IMR-90 (cell line): ENCODE measurements at regions not wholly inside any gene's neighbourhood (a gene's known extent, or its start where the extent isn't known, plus 50 kb on each side); places are given as distances from the start of the nearest gene placed in this dataset.

Experiments
- ATAC-seq: fragments of 200-7000 bp; cut with Tn5 transposase; 2 replicates; pipeline ENCODE4 v1.9.1; 2020; ENCODE audit warnings: low read depth, mild to moderate bottlenecking, moderate library complexity
- BruUV-seq: library from RNA; stranded (reverse); fragments of 400-500 nt; replicated peaks from 2 replicates; lab custom pipeline; 2021; lab: Mats Ljungman, UMichigan
- CTCF ChIA-PET: fragments of 300-600 bp; formaldehyde crosslinking; extraction: SDS; loops from one replicate; lab custom pipeline; 2021; ENCODE audit warnings: antibody characterized with exemption; lab: Yijun Ruan, JAX
- POLR2A ChIA-PET: fragments of 300-600 bp; sonication (Branson Sonifier 250); formaldehyde crosslinking; loops from one replicate; lab custom pipeline; 2022; ENCODE audit warnings: antibody characterized with exemption; ENCODE audit not compliant: unreplicated experiment; lab: Charles Lee
- DNase-seq: peaks from one replicate; pipeline ENCODE4 v3.0.0; 2013
- H2AFZ ChIP-seq: replicated peaks from 2 replicates; pipeline ENCODE3; 2013; ENCODE audit warnings: low read length, mild to moderate bottlenecking; ENCODE audit not compliant: poor library complexity
- H2AK5ac ChIP-seq: 2 replicates; pipeline ENCODE4 v1.6.1; 2013; ENCODE audit warnings: low read depth, low read length, inconsistent platforms
- H2AK9ac ChIP-seq: replicated peaks from 2 replicates; pipeline ENCODE3; 2013; ENCODE audit warnings: mild to moderate bottlenecking, low read depth, low read length, moderate library complexity; ENCODE audit not compliant: poor library complexity
- H2BK120ac ChIP-seq: 2 replicates; pipeline ENCODE4 v1.6.1; 2013; ENCODE audit warnings: low read depth, low read length, inconsistent platforms
- H2BK15ac ChIP-seq: 3 replicates; pipeline ENCODE4 v1.6.1; 2013; ENCODE audit warnings: low read depth, low read length, inconsistent platforms
- H2BK20ac ChIP-seq: 2 replicates; pipeline ENCODE4 v1.6.1; 2013; ENCODE audit warnings: low read depth, mild to moderate bottlenecking, inconsistent platforms, low read length, moderate library complexity
- H2BK5ac ChIP-seq: 2 replicates; pipeline ENCODE4 v1.6.1; 2013; ENCODE audit warnings: mild to moderate bottlenecking, low read depth, low read length, inconsistent platforms; ENCODE audit not compliant: poor library complexity, severe bottlenecking
- H3K14ac ChIP-seq: replicated peaks from 2 replicates; pipeline ENCODE4 v1.6.1; 2013; ENCODE audit warnings: low read depth, low read length, inconsistent platforms
- H3K18ac ChIP-seq: 2 replicates; pipeline ENCODE4 v1.6.1; 2013; ENCODE audit warnings: low read depth, low read length, control low read depth
- H3K23ac ChIP-seq: 2 replicates; pipeline ENCODE4 v1.6.1; 2013; ENCODE audit warnings: low read depth, low read length, inconsistent platforms
- H3K27ac ChIP-seq: 2 replicates; pipeline ENCODE4 v1.5.1; 2013; ENCODE audit warnings: mild to moderate bottlenecking, control low read depth, low read length; ENCODE audit not compliant: insufficient read depth
- H3K27me3 ChIP-seq: 2 replicates; pipeline ENCODE4 v1.6.1; 2013; ENCODE audit warnings: low read length; ENCODE audit not compliant: control insufficient read depth, insufficient read depth
- H3K36me3 ChIP-seq: 2 replicates; pipeline ENCODE4 v1.6.1; 2013; ENCODE audit warnings: low read length, mixed read lengths; ENCODE audit not compliant: control insufficient read depth, insufficient read depth
- H3K4ac ChIP-seq: 2 replicates; pipeline ENCODE4 v1.6.1; 2013; ENCODE audit warnings: low read depth, low read length, inconsistent platforms
- H3K4me1 ChIP-seq: 2 replicates; pipeline ENCODE4 v1.6.1; 2013; ENCODE audit warnings: low read length, mixed read lengths; ENCODE audit not compliant: control insufficient read depth, insufficient read depth
- H3K4me2 ChIP-seq: 2 replicates; pipeline ENCODE4 v1.6.1; 2013; ENCODE audit warnings: low read depth, mild to moderate bottlenecking, control low read depth, low read length, moderate library complexity
- H3K4me3 ChIP-seq: 2 replicates; pipeline ENCODE4 v1.5.1; 2013; ENCODE audit warnings: low read depth, mild to moderate bottlenecking, control low read depth, low read length, moderate library complexity; ENCODE audit not compliant: insufficient read depth
- H3K56ac ChIP-seq: 2 replicates; pipeline ENCODE4 v1.6.1; 2013; ENCODE audit warnings: low read length, inconsistent platforms; ENCODE audit not compliant: insufficient read depth; ENCODE audit errors: extremely low read depth
- H3K79me1 ChIP-seq, 2 experiments: 2 replicates each; pipeline ENCODE4 v1.6.1; 2013; ENCODE audit warnings: low read length in 2 of 2, inconsistent platforms in 1 of 2, low read depth in 1 of 2
- H3K9ac ChIP-seq: 2 replicates; pipeline ENCODE4 v1.6.1; 2013; ENCODE audit warnings: low read depth, low read length, control low read depth
- H3K9me1 ChIP-seq: 2 replicates; pipeline ENCODE4 v1.6.1; 2013; ENCODE audit warnings: low read length, inconsistent platforms; ENCODE audit not compliant: insufficient read depth
- H3K9me3 ChIP-seq: 2 replicates; pipeline ENCODE4 v1.6.1; 2013; ENCODE audit warnings: low read length; ENCODE audit not compliant: control insufficient read depth, insufficient read depth
- H4K20me1 ChIP-seq: 2 replicates; pipeline ENCODE4 v1.6.1; 2013; ENCODE audit warnings: low read length, inconsistent platforms; ENCODE audit not compliant: insufficient read depth
- H4K5ac ChIP-seq: 2 replicates; pipeline ENCODE4 v1.6.1; 2013; ENCODE audit warnings: mild to moderate bottlenecking, low read depth, low read length, control low read depth
- H4K8ac ChIP-seq, 2 experiments: 2 replicates each; pipeline ENCODE4 v1.6.1; 2013; ENCODE audit warnings: low read depth in 2 of 2, low read length in 2 of 2, control low read depth in 1 of 2, inconsistent platforms in 1 of 2
- H4K91ac ChIP-seq: 2 replicates; pipeline ENCODE4 v1.6.1; 2013; ENCODE audit warnings: low read depth, low read length, inconsistent platforms; ENCODE audit not compliant: insufficient read depth
- BHLHE40 ChIP-seq: fragments of 150-350 bp; IDR thresholded peaks from 2 replicates; pipeline ENCODE4 v1.6.1; 2016; ENCODE audit warnings: mild to moderate bottlenecking, low read depth, low read length
- CEBPB ChIP-seq: IDR thresholded peaks from 2 replicates; pipeline ENCODE4 v1.6.1; 2012; ENCODE audit warnings: low read depth, low read length, improper control_type of control experiment
- CHD1 ChIP-seq: IDR thresholded peaks from 2 replicates; pipeline ENCODE4 v1.6.1; 2012; ENCODE audit warnings: low read depth, low read length, improper control_type of control experiment
- FOS ChIP-seq: fragments of 150-350 bp; IDR thresholded peaks from 2 replicates; pipeline ENCODE4 v1.6.1; 2016; ENCODE audit warnings: low read depth, low read length
- MAFK ChIP-seq: IDR thresholded peaks from 2 replicates; pipeline ENCODE4 v1.6.1; 2012; ENCODE audit warnings: low read depth, low read length, improper control_type of control experiment
- MAZ ChIP-seq: IDR thresholded peaks from 2 replicates; pipeline ENCODE4 v1.6.1; 2012; ENCODE audit warnings: low read depth, mild to moderate bottlenecking, low read length, improper control_type of control experiment, moderate library complexity, borderline replicate concordance
- MXI1 ChIP-seq: IDR thresholded peaks from 2 replicates; pipeline ENCODE4 v1.6.1; 2012; ENCODE audit warnings: low read depth, mild to moderate bottlenecking, low read length, moderate library complexity, borderline replicate concordance
- POLR2A ChIP-seq: IDR thresholded peaks from 2 replicates; pipeline ENCODE4 v1.6.1; 2012; ENCODE audit warnings: mild to moderate bottlenecking, low read depth, low read length
- RAD21 ChIP-seq: IDR thresholded peaks from 2 replicates; pipeline ENCODE4 v1.6.1; 2012; ENCODE audit warnings: low read length, improper control_type of control experiment
- RCOR1 ChIP-seq: IDR thresholded peaks from 2 replicates; pipeline ENCODE4 v1.6.1; 2012; ENCODE audit warnings: mild to moderate bottlenecking, low read length, improper control_type of control experiment; ENCODE audit not compliant: insufficient replicate concordance
- RFX5 ChIP-seq: IDR thresholded peaks from 2 replicates; pipeline ENCODE4 v1.8.0; 2012; ENCODE audit warnings: low read depth, mild to moderate bottlenecking, low read length, moderate library complexity
- WGBS, 2 experiments: methylation state at CpG; one replicate each; pipeline versions ENCODE4 v1.1.5 to v1.1.7; 2013; ENCODE audit warnings: missing lambda C conversion rate in 2 of 2; ENCODE audit not compliant: insufficient read length in 1 of 2; ENCODE audit errors: extremely low coverage in 2 of 2; 5-methylcytosine and 5-hydroxymethylcytosine counted together
- dilution Hi-C: fragments of 300-500 bp; cut with HindIII; formaldehyde crosslinking; loops from one replicate; pipeline ENCODE4 v1.14.3; 2018; ENCODE audit warnings: low sequenced_read_pairs; ENCODE audit not compliant: unreplicated experiment
- in situ Hi-C: fragments of 300-500 bp; cut with MboI; formaldehyde crosslinking; loops from 3 replicates; pipeline ENCODE4 v1.14.3; 2019; ENCODE audit warnings: low sequenced_read_pairs, inconsistent platforms, mixed read lengths
- intact Hi-C: fragments of 100-400 bp; cut with micrococcal nuclease; formaldehyde crosslinking; loops from 2 replicates; pipeline ENCODE4 v1.10.0; 2022
- TF ChIP-seq, protein P1 (sequence below): fragments of 150-350 bp; IDR thresholded peaks from 2 replicates; pipeline ENCODE4 v1.6.1; 2016; ENCODE audit warnings: low read depth, mild to moderate bottlenecking, low read length, moderate library complexity, borderline replicate concordance
- TF ChIP-seq, protein P2 (sequence below): conservative IDR thresholded peaks from 2 replicates; pipeline ENCODE4 v1.5.1; 2012; ENCODE audit warnings: mild to moderate bottlenecking, low read depth, low read length, improper control_type of control experiment

- Histone ChIP-seq H3K27me3 (no peaks in the 10 kb centered on the region), H2BK15ac (no peak overlapping the region), H3K14ac (no peak overlapping the region), H4K91ac (no peak overlapping the region), H3K4me2 (no peak overlapping the region), H2BK120ac (no peak overlapping the region), H3K27ac (no peak overlapping the region), H3K56ac (no peak overlapping the region), H3K4ac (no peak overlapping the region), H3K36me3 (no peaks in the 10 kb centered on the region), H2BK5ac (no peak overlapping the region), H2BK20ac (no peak overlapping the region), H3K4me1 (no peaks in the 10 kb centered on the region), H2AK9ac (no peak overlapping the region), H3K9ac (no peak overlapping the region), H2AK5ac (no peak overlapping the region), H3K18ac (no peak overlapping the region), H3K23ac (no peak overlapping the region), H3K79me1 (no peaks in the 10 kb centered on the region), H3K9me3 (no peaks in the 10 kb centered on the region), H3K4me3 (no peak overlapping the region), H3K9me1 (no peaks in the 10 kb centered on the region), H4K20me1 (no peaks in the 10 kb centered on the region), H4K5ac (no peak overlapping the region), H2AFZ (no peak overlapping the region), H4K8ac (no peak overlapping the region)
- ChIA-PET CTCF (no interaction called here), POLR2A (no interaction called here)
- BruUV-seq, result no TSS peak
- ATAC-seq (no peak), DNase-seq (no peak)
- in situ Hi-C loops (no loop called here), dilution Hi-C loops (no loop called here), intact Hi-C loops (no loop called here)
- no CpG with 5 or more reads among the region's 1 CpG for WGBS, 2 experiments
- no peak for TF ChIP-seq MXI1
- no peak for TF ChIP-seq CHD1
- TF ChIP-seq, protein P1, sequence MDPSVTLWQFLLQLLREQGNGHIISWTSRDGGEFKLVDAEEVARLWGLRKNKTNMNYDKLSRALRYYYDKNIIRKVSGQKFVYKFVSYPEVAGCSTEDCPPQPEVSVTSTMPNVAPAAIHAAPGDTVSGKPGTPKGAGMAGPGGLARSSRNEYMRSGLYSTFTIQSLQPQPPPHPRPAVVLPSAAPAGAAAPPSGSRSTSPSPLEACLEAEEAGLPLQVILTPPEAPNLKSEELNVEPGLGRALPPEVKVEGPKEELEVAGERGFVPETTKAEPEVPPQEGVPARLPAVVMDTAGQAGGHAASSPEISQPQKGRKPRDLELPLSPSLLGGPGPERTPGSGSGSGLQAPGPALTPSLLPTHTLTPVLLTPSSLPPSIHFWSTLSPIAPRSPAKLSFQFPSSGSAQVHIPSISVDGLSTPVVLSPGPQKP, result no peak
- TF ChIP-seq RAD21, result no peak
- no peak for TF ChIP-seq CEBPB
- no peak for TF ChIP-seq POLR2A
- no peak for TF ChIP-seq BHLHE40
- TF ChIP-seq MAFK, result no peak
- no peak for TF ChIP-seq FOS
- no peak for TF ChIP-seq RFX5
- TF ChIP-seq MAZ, result no peak
- TF ChIP-seq, protein P2, sequence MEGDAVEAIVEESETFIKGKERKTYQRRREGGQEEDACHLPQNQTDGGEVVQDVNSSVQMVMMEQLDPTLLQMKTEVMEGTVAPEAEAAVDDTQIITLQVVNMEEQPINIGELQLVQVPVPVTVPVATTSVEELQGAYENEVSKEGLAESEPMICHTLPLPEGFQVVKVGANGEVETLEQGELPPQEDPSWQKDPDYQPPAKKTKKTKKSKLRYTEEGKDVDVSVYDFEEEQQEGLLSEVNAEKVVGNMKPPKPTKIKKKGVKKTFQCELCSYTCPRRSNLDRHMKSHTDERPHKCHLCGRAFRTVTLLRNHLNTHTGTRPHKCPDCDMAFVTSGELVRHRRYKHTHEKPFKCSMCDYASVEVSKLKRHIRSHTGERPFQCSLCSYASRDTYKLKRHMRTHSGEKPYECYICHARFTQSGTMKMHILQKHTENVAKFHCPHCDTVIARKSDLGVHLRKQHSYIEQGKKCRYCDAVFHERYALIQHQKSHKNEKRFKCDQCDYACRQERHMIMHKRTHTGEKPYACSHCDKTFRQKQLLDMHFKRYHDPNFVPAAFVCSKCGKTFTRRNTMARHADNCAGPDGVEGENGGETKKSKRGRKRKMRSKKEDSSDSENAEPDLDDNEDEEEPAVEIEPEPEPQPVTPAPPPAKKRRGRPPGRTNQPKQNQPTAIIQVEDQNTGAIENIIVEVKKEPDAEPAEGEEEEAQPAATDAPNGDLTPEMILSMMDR, result no peak
- TF ChIP-seq RCOR1, result no peak
Observed at GRCh38 chr5:57871496-57871895, 388.9 kb upstream of the ACTBL2 start.
